A673 (cell line): ENCODE measurements at regions not wholly inside any gene's neighbourhood (a gene's known extent, or its start where the extent isn't known, plus 50 kb on each side); places are given as distances from the start of the nearest gene placed in this dataset.
"Not testable (repeated sequence)": the region's sequence is repeated elsewhere in the genome, so short reads cannot be mapped to it uniquely, and the experiment has no call there.

Experiments used
- BruUV-seq: library from RNA; stranded (reverse); fragments of 400-500 nt; replicated peaks from 2 replicates; lab custom pipeline; 2021; lab: Mats Ljungman, UMichigan
- CTCF ChIA-PET: fragments of 300-600 bp; sonication (Branson Sonifier 250); formaldehyde crosslinking; loops from one replicate; lab custom pipeline; 2022; ENCODE audit warnings: antibody characterized with exemption; lab: Charles Lee
- POLR2A ChIA-PET: fragments of 300-600 bp; sonication (Branson Sonifier 250); formaldehyde crosslinking; loops from one replicate; lab custom pipeline; 2022; ENCODE audit warnings: antibody characterized with exemption; ENCODE audit not compliant: low non-redundant PET; lab: Charles Lee
- DNase-seq: peaks from one replicate; pipeline ENCODE4 v3.0.0-alpha.2; 2015; ENCODE audit warnings: low spot score
- H3K27ac ChIP-seq: fragments of 200-600 bp; sonication (generic); 2 replicates; pipeline ENCODE4 v1.5.1; 2016; ENCODE audit warnings: mixed run types, low read depth, mild to moderate bottlenecking, mixed read lengths, antibody characterized with exemption, low read length; ENCODE audit not compliant: poor library complexity, severe bottlenecking
- H3K27me3 ChIP-seq: fragments of 200-600 bp; sonication (generic); replicated peaks from 2 replicates; pipeline ENCODE4 v1.6.1; 2017; ENCODE audit warnings: mixed run types, low read depth, mild to moderate bottlenecking, mixed read lengths, antibody characterized with exemption, low read length; ENCODE audit not compliant: insufficient read depth, poor library complexity
- H3K36me3 ChIP-seq: fragments of 200-600 bp; sonication (generic); 2 replicates; pipeline ENCODE4 v1.6.1; 2016; ENCODE audit warnings: mixed run types, mild to moderate bottlenecking, mixed read lengths, antibody characterized with exemption, low read length; ENCODE audit not compliant: insufficient read depth, poor library complexity, severe bottlenecking
- H3K4me1 ChIP-seq: fragments of 200-600 bp; sonication (generic); 2 replicates; pipeline ENCODE4 v1.6.1; 2017; ENCODE audit warnings: mixed run types, mild to moderate bottlenecking, mixed read lengths, antibody characterized with exemption, low read length; ENCODE audit not compliant: insufficient read depth, poor library complexity, severe bottlenecking
- H3K4me3 ChIP-seq: fragments of 200-600 bp; sonication (generic); 2 replicates; pipeline ENCODE4 v1.5.1; 2016; ENCODE audit warnings: low read depth, mixed run types, mild to moderate bottlenecking, mixed read lengths, low read length; ENCODE audit not compliant: poor library complexity, severe bottlenecking
- H3K9me3 ChIP-seq: fragments of 200-600 bp; sonication (generic); 2 replicates; pipeline ENCODE4 v1.6.1; 2016; ENCODE audit warnings: mixed run types, low read depth, mild to moderate bottlenecking, mixed read lengths, antibody characterized with exemption, low read length; ENCODE audit not compliant: poor library complexity, severe bottlenecking
- CTCF ChIP-seq: fragments of 300-800, 200-600 bp; sonication (generic); conservative IDR thresholded peaks from 2 replicates; pipeline ENCODE4 v1.5.1; 2017; ENCODE audit warnings: low read depth, mild to moderate bottlenecking, antibody characterized with exemption, low read length, moderate library complexity, mixed read lengths
- EZH2 ChIP-seq: fragments of 200-600 bp; sonication (generic); IDR thresholded peaks from 2 replicates; pipeline ENCODE4 v1.6.1; 2017; ENCODE audit warnings: borderline replicate concordance, low read depth, mild to moderate bottlenecking, mixed read lengths, antibody characterized with exemption, low read length; ENCODE audit not compliant: poor library complexity, severe bottlenecking
- intact Hi-C: fragments of 100-400 bp; cut with micrococcal nuclease; formaldehyde crosslinking; loops from one replicate; pipeline ENCODE4 v1.10.0; 2022; ENCODE audit not compliant: unreplicated experiment

GRCh38 chr9:71270554-71270953 lies 149.1 kb upstream of the TRPM3 start:
- DNase-seq = no peak
- no peaks in the 10 kb centered on the region for H3K36me3 ChIP-seq
- peaks cover 14% of the 10 kb centered on the region for H3K27me3 ChIP-seq
- POLR2A ChIA-PET = no interaction called here
- intact Hi-C loops = no loop called here
- H3K27ac ChIP-seq = no peak overlapping the region
- H3K4me3 ChIP-seq = no peak overlapping the region
- H3K4me1 ChIP-seq = no peaks in the 10 kb centered on the region
- BruUV-seq = no TSS peak
- no peaks in the 10 kb centered on the region for H3K9me3 ChIP-seq
- TF ChIP-seq CTCF (no peak), EZH2 (no peak)
- CTCF ChIA-PET = no interaction called here

- CTCF ChIA-PET = no interaction called here
- intact Hi-C loops = no loop called here
- no TSS peak for BruUV-seq
- H3K9me3 ChIP-seq = no peaks in the 10 kb centered on the region
- H3K27ac ChIP-seq = no peak overlapping the region
- H3K4me3 ChIP-seq = no peak overlapping the region
- no peaks in the 10 kb centered on the region for H3K4me1 ChIP-seq
- TF ChIP-seq EZH2 = no peak
- no peaks in the 10 kb centered on the region for H3K36me3 ChIP-seq
- POLR2A ChIA-PET = no interaction called here
- no peak for DNase-seq
- peaks cover 11% of the 10 kb centered on the region for H3K27me3 ChIP-seq
These were observed 148.4 kb upstream of the TRPM3 start for GRCh38 chr9:71269859-71270258.

- no peaks in the 10 kb centered on the region for H3K4me1 ChIP-seq
- H3K9me3 ChIP-seq = no peaks in the 10 kb centered on the region
- TF ChIP-seq EZH2 (no peak), CTCF (no peak)
- POLR2A ChIA-PET = no interaction called here
- intact Hi-C loops = no loop called here
- no peak overlapping the region for H3K27ac ChIP-seq
- BruUV-seq = no TSS peak
- peaks cover 10% of the 10 kb centered on the region for H3K27me3 ChIP-seq
- no peak for DNase-seq
- no peaks in the 10 kb centered on the region for H3K36me3 ChIP-seq
- CTCF ChIA-PET = no interaction called here
- H3K4me3 ChIP-seq = no peak overlapping the region
These were observed 147.6 kb upstream of the TRPM3 start for GRCh38 chr9:71268871-71269635.

- Histone ChIP-seq H3K27ac (no peak overlapping the region), H3K4me1 (no peaks in the 10 kb centered on the region), H3K4me3 (no peak overlapping the region), H3K9me3 (no peaks in the 10 kb centered on the region), H3K27me3 (peaks cover 3% of the 10 kb centered on the region), H3K36me3 (no peaks in the 10 kb centered on the region)
- intact Hi-C loops = no loop called here
- BruUV-seq = no TSS peak
- no peak for DNase-seq
- ChIA-PET CTCF (no interaction called here), POLR2A (no interaction called here)
- TF ChIP-seq CTCF (no peak), EZH2 (no peak)
These were observed 142.0 kb upstream of the TRPM3 start for GRCh38 chr9:71263451-71263850.

GRCh38 chr9:71260419-71260818 lies 139.0 kb upstream of the TRPM3 start:
- H3K36me3 ChIP-seq, intact Hi-C loops, H3K4me1 ChIP-seq, BruUV-seq, H3K9me3 ChIP-seq, CTCF ChIA-PET, POLR2A ChIA-PET, DNase-seq, H3K27me3 ChIP-seq, H3K27ac ChIP-seq, H3K4me3 ChIP-seq: not testable (repeated sequence)
